Kidney (tissue), 13 donors: ENCODE measurements at regions not wholly inside any gene's neighbourhood (a gene's known extent, or its start where the extent isn't known, plus 50 kb on each side); places are given as distances from the start of the nearest gene placed in this dataset.

Experiments used
- DNase-seq, 5 donors: peaks; one replicate each; pipeline ENCODE4 v3.0.0-alpha.2; 2013 to 2020
- FAIRE-seq: peaks from 2 replicates; lab custom pipeline; 2012; peaks lifted over from hg19 to GRCh38; lab: Jason Lieb, UNC
- H3K27ac ChIP-seq, 2 donors: one replicate each; pipeline ENCODE4 v1.7.0; 2013; ENCODE audit warnings: low read depth in 2 of 2, low read length in 2 of 2, inconsistent platforms in 1 of 2
- H3K27me3 ChIP-seq: one replicate; pipeline ENCODE4 v1.7.1; 2013; ENCODE audit warnings: low read length, inconsistent platforms; ENCODE audit not compliant: control insufficient read depth, insufficient read depth
- H3K36me3 ChIP-seq, 3 donors: one replicate each; pipeline versions ENCODE4 v1.7.0 to v1.7.1; 2013; ENCODE audit warnings: low read length in 3 of 3, control low read depth in 1 of 3, inconsistent platforms in 1 of 3; ENCODE audit not compliant: insufficient read depth in 3 of 3, control insufficient read depth in 2 of 3
- H3K4me1 ChIP-seq, 3 donors: one replicate each; pipeline versions ENCODE4 v1.7.0 to v1.7.1; 2013; ENCODE audit warnings: low read length in 3 of 3, inconsistent platforms in 1 of 3, low read depth in 1 of 3; ENCODE audit not compliant: control insufficient read depth in 2 of 3, insufficient read depth in 2 of 3
- H3K4me3 ChIP-seq, 3 donors: one replicate each; pipeline versions ENCODE4 v1.7.0 to v1.8.1; 2013; ENCODE audit warnings: low read length in 3 of 3, control low read depth in 1 of 3, inconsistent platforms in 1 of 3
- H3K9ac ChIP-seq, 3 donors: one replicate each; pipeline versions ENCODE4 v1.7.0 to v1.7.1; 2013; ENCODE audit warnings: low read length in 3 of 3, control low read depth in 1 of 3, inconsistent platforms in 1 of 3
- H3K9me3 ChIP-seq, 3 donors: one replicate each; pipeline versions ENCODE4 v1.7.0 to v1.7.1; 2013; ENCODE audit warnings: low read length in 3 of 3, control low read depth in 1 of 3, inconsistent platforms in 1 of 3; ENCODE audit not compliant: control insufficient read depth in 2 of 3, insufficient read depth in 1 of 3
- CTCF ChIP-seq: IDR thresholded peaks from 3 replicates; pipeline ENCODE4 v1.5.1; 2012; ENCODE audit warnings: mild to moderate bottlenecking, moderate library complexity, borderline replicate concordance; ENCODE audit not compliant: insufficient read depth; ENCODE audit errors: extremely low read depth
- intact Hi-C: fragments of 100-400 bp; cut with DNase I; formaldehyde crosslinking; loops from one replicate; pipeline ENCODE4 v1.11.1; 2022
- donor health status: control.
- donor health status: control.
- donor health status: control.
- donor health status: control.
- donor health status: control.
- donor health status: DM: yes; HTN: yes; CAD: no.
- donor health status: Normal renal cell carcinoma (clear cell type).

DNA sequence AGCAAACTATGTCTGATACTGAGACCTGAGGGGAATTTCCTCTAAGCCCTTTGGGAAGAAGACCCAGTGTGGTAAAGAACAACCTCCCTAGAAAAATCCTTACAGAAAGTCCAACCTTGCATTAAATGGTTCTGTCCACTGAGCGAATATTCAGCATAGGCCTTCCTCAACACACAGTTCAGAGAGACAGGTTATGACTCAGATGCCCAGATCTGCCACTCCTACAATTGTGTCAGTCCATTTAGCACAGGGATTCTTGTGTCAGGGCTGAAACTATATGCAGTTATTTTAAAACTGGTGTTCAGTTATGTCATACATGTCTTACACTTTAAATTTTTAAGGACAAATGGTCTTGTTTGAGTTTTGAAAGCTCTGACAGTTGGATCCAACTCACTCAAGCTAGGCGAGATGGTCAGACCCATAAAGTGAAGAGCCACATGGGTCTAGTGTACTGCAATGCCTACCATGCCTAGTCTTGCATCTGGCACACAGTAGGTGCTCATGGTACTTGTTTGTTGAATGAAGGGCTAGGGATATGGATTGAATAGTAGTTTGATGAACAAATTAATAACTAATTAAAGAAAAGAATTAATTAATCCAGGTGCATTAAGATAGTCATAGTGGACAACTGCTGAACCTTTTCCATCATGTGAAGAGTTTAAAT, 207.5 kb upstream of the PWP1 start:
- no peak overlapping the region for H3K4me3 ChIP-seq
- DNase-seq (no peak), FAIRE-seq (no peak)
- no peaks in the 10 kb centered on the region for H3K9me3 ChIP-seq
- no peak overlapping the region for H3K9ac ChIP-seq
- H3K4me1 ChIP-seq, result no peaks in the 10 kb centered on the region
- H3K36me3 ChIP-seq, result no peaks in the 10 kb centered on the region
- H3K27ac ChIP-seq, result no peak overlapping the region
- no peak for TF ChIP-seq CTCF
- intact Hi-C loops, result no loop called here
- H3K27me3 ChIP-seq, result no peaks in the 10 kb centered on the region

DNA sequence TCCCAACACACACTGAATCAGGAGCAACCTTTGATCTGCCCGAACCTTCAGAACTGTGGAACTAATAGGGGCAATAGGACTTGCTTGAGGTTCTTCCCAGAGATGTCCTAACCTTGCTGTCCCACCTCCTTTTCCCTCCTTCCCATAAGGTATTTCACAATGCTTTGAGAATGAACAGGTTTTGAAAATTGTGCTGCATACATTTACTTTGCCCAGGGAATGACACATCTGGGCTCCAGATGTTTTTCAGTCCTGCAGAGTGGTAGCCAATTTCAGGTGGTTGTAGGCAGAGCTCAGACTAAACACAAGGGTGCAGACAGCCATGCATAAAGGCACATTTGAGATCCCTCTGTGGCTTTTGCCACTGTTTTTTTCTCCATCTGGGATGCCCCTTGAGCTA, 206.7 kb upstream of the PWP1 start:
- H3K27me3 ChIP-seq, result no peaks in the 10 kb centered on the region
- no peaks in the 10 kb centered on the region for H3K9me3 ChIP-seq
- no peaks in the 10 kb centered on the region for H3K4me1 ChIP-seq
- H3K36me3 ChIP-seq, result no peaks in the 10 kb centered on the region
- intact Hi-C loops, result no loop called here
- no peak for TF ChIP-seq CTCF
- H3K4me3 ChIP-seq, result no peak overlapping the region
- H3K27ac ChIP-seq, result no peak overlapping the region
- DNase-seq (no peak), FAIRE-seq (no peak)
- H3K9ac ChIP-seq, result no peak overlapping the region

DNA sequence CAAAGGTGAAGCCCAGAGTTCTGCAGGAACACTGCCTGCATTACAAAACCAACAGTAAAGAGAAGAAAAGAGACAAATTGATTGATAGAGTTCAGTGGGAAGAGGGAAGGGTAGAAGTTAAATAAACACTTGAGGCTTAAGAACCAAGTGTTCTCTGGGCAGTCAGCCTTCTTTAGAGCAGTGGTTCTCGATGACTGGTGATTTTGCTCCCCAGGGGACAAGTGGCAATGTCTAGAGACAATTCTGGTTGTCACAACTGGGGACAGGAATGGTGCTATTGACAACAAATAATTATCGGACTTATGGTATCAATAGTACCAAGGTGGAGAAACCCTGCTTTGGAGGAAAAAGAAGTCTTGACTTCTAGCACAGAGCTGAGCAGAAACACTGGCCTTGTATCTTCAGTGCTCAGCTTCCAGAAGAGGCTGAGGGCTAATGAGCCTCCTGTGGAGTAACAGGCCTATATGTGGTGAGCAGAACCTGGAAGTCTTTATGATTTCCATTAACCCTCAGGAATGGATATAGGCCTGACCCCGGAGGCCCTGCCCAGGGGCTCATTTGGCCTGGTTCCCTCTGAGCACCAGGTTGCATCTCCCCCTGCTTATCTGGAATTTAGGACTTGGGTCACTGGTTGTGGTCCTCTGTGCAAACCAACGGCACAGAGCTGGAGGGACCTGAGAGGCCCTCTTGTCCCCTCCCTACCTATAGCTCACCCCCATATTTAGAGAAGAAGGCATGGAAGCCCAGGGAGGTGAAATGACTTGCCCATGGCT, 204.6 kb upstream of the PWP1 start:
- no peak overlapping the region for H3K4me3 ChIP-seq
- no peaks in the 10 kb centered on the region for H3K27me3 ChIP-seq
- DNase-seq (no peak), FAIRE-seq (no peak)
- intact Hi-C loops, result no loop called here
- H3K27ac ChIP-seq, result no peak overlapping the region
- no peak overlapping the region for H3K9ac ChIP-seq
- H3K36me3 ChIP-seq, result no peaks in the 10 kb centered on the region
- TF ChIP-seq CTCF, result no peak
- H3K4me1 ChIP-seq, result no peaks in the 10 kb centered on the region
- no peaks in the 10 kb centered on the region for H3K9me3 ChIP-seq
